ENCODE measurements at regions not wholly inside any gene's neighbourhood (a gene's known extent, or its start where the extent isn't known, plus 50 kb on each side); places are given as distances from the start of the nearest gene placed in this dataset.

- no peak for FAIRE-seq
- no peaks in the 10 kb centered on the region for H3K27me3 ChIP-seq (ENCODE audit: control insufficient read depth, insufficient read depth, low read length)
- TF ChIP-seq CTCF (IDR thresholded peaks at IDR 0.05; ENCODE audit: insufficient read depth, low read length, severe bottlenecking) = no peak
- H3K36me3 ChIP-seq (ENCODE audit: control insufficient read depth, insufficient read depth, low read length) = no peaks in the 10 kb centered on the region
- H3K4me3 ChIP-seq (ENCODE audit: low read depth, low read length) = no peak overlapping the region
- no peak for DNase-seq (ENCODE audit: low read depth)
Observed at GRCh38 chr22:48900626-48901025, 927.0 kb downstream of the BRD1 start.

GRCh38 chr22:48900327-48900597, 927.4 kb downstream of the BRD1 start:
- FAIRE-seq (no peak), DNase-seq (ENCODE audit: low read depth) (no peak)
- Histone ChIP-seq H3K4me3 (ENCODE audit: low read depth, low read length) (no peak overlapping the region), H3K36me3 (ENCODE audit: control insufficient read depth, insufficient read depth, low read length) (no peaks in the 10 kb centered on the region), H3K27me3 (ENCODE audit: control insufficient read depth, insufficient read depth, low read length) (no peaks in the 10 kb centered on the region)
- TF ChIP-seq CTCF (IDR thresholded peaks at IDR 0.05; ENCODE audit: insufficient read depth, low read length, severe bottlenecking) = no peak

GRCh38 chr22:48899523-48900326, 927.9 kb downstream of the BRD1 start:
- no peaks in the 10 kb centered on the region for H3K36me3 ChIP-seq (ENCODE audit: control insufficient read depth, insufficient read depth, low read length)
- FAIRE-seq = no peak
- DNase-seq (ENCODE audit: low read depth) = no peak
- no peak for TF ChIP-seq CTCF (IDR thresholded peaks at IDR 0.05; ENCODE audit: insufficient read depth, low read length, severe bottlenecking)
- no peaks in the 10 kb centered on the region for H3K27me3 ChIP-seq (ENCODE audit: control insufficient read depth, insufficient read depth, low read length)
- H3K4me3 ChIP-seq (ENCODE audit: low read depth, low read length) = no peak overlapping the region

- no peak for FAIRE-seq
- DNase-seq (ENCODE audit: low read depth) = no peak
- no peak for TF ChIP-seq CTCF (IDR thresholded peaks at IDR 0.05; ENCODE audit: insufficient read depth, low read length, severe bottlenecking)
- no peaks in the 10 kb centered on the region for H3K36me3 ChIP-seq (ENCODE audit: control insufficient read depth, insufficient read depth, low read length)
- no peaks in the 10 kb centered on the region for H3K27me3 ChIP-seq (ENCODE audit: control insufficient read depth, insufficient read depth, low read length)
- H3K4me3 ChIP-seq (ENCODE audit: low read depth, low read length) = no peak overlapping the region
Observed at GRCh38 chr22:48898524-48899250, 929.0 kb downstream of the BRD1 start.

GRCh38 chr22:48897645-48898370, 929.9 kb downstream of the BRD1 start:
- DNase-seq (ENCODE audit: low read depth) (no peak), FAIRE-seq (no peak)
- Histone ChIP-seq H3K36me3 (ENCODE audit: control insufficient read depth, insufficient read depth, low read length) (no peaks in the 10 kb centered on the region), H3K4me3 (ENCODE audit: low read depth, low read length) (no peak overlapping the region), H3K27me3 (ENCODE audit: control insufficient read depth, insufficient read depth, low read length) (no peaks in the 10 kb centered on the region)
- TF ChIP-seq CTCF (IDR thresholded peaks at IDR 0.05; ENCODE audit: insufficient read depth, low read length, severe bottlenecking) = no peak

Data from bronchial epithelial cell (primary cell).